ENCODE measurements at regions not wholly inside any gene's neighbourhood (a gene's known extent, or its start where the extent isn't known, plus 50 kb on each side); places are given as distances from the start of the nearest gene placed in this dataset.

- 86% methylated on average over 2 of the region's 2 CpGs; no CpG with 5 or more reads in 1 of the 2 experiments for WGBS, 2 experiments (ENCODE audit: extremely low coverage in 1 of 2, insufficient coverage in 1 of 2, insufficient read length in 1 of 2, insufficient replicate concordance in 2 of 2, low coverage in 1 of 2, low lambda C conversion rate in 2 of 2, missing lambda C conversion rate in 1 of 2)
- Histone ChIP-seq H3K4me1 (replicated peaks in 1 of 4; ENCODE audit: control insufficient read depth in 3 of 4, insufficient read depth in 4 of 4, low read length in 3 of 4) (peaks cover 0 to 2% (median 0%) of the 10 kb centered on the region in 4 experiments; a peak in 1 of 7 replicates), H2AK5ac (ENCODE audit: low read depth, low read length) (no peak overlapping the region), H2BK15ac (ENCODE audit: low read length) (no peak overlapping the region), H3K79me1 (ENCODE audit: low read depth, low read length) (no peaks in the 10 kb centered on the region), H3K56ac (replicated peaks; ENCODE audit: insufficient read length, low read depth, low read length) (no peak overlapping the region), H3K79me2 (ENCODE audit: control insufficient read depth in 1 of 2, insufficient read depth in 2 of 2, low read length in 2 of 2) (no peaks in the 10 kb centered on the region), H4K5ac (ENCODE audit: insufficient read length, low read depth, low read length) (no peak overlapping the region), H3K27ac (ENCODE audit: low read depth, low read length) (no peak overlapping the region), H2BK5ac (ENCODE audit: low read depth, low read length) (no peak overlapping the region), H2AFZ (ENCODE audit: low read length) (no peak overlapping the region), H3K23me2 (ENCODE audit: low read depth, low read length) (no peaks in the 10 kb centered on the region), H3K9me3 (ENCODE audit: insufficient read depth in 2 of 2, low read depth in 1 of 2, low read length in 1 of 2) (no peaks in the 10 kb centered on the region), H3K18ac (ENCODE audit: extremely low read depth, low read length) (no peak overlapping the region), H3K27me3 (replicated peaks in 1 of 4; ENCODE audit: control insufficient read depth in 3 of 4, extremely low read depth in 1 of 4, insufficient read depth in 3 of 4, low read length in 3 of 4) (no peaks in the 10 kb centered on the region), H3K9ac (replicated peaks in 1 of 4; ENCODE audit: extremely low read depth in 1 of 4, low read depth in 3 of 4, low read length in 3 of 4) (no peak overlapping the region), H3K4me2 (ENCODE audit: insufficient read depth in 1 of 2, low read depth in 2 of 2, low read length in 2 of 2) (no peak overlapping the region), H3K36me3 (ENCODE audit: control insufficient read depth in 2 of 4, insufficient read depth in 4 of 4, low read length in 3 of 4) (no peaks in the 10 kb centered on the region), H2BK120ac (replicated peaks; ENCODE audit: low read depth, low read length) (no peak overlapping the region), H4K91ac (replicated peaks; ENCODE audit: insufficient read length, low read length) (no peak overlapping the region), H3K14ac (ENCODE audit: insufficient read length) (no peak overlapping the region), H3K4ac (replicated peaks; ENCODE audit: insufficient read length, low read depth, low read length) (no peak overlapping the region), H3K23ac (ENCODE audit: insufficient read length) (no peak overlapping the region), H2BK12ac (ENCODE audit: low read depth, low read length) (no peak overlapping the region), H3K4me3 (ENCODE audit: extremely low read depth in 1 of 4, insufficient read depth in 2 of 4, low read depth in 3 of 4, low read length in 4 of 4) (no peak overlapping the region), H4K8ac (ENCODE audit: extremely low read depth, insufficient read depth, low read length) (no peak overlapping the region), H4K20me1 (replicated peaks in 1 of 2; ENCODE audit: control insufficient read depth in 1 of 2, insufficient read depth in 2 of 2, low read length in 2 of 2) (no peaks in the 10 kb centered on the region), H2BK20ac (ENCODE audit: low read length) (no peak overlapping the region)
- POLR2A ChIA-PET (ENCODE audit: partially characterized antibody), result no interaction called here
- DNase-seq (ENCODE audit: low read depth in 1 of 2, low spot score in 2 of 2), result no peak
- FAIRE-seq, result no peak
- CTCF ChIA-PET (ENCODE audit: partially characterized antibody), result interaction anchor here (1.7 kb wide), 1 partner anchor 197 kb away, joined by 4 read pairs; no protein-coding TSS in a partner anchor
- TF ChIP-seq SP1 (IDR thresholded peaks at IDR 0.05; ENCODE audit: low read depth, low read length) (no peak), BRCA1 (IDR thresholded peaks at IDR 0.05; ENCODE audit: low read depth, low read length) (no peak), CHD2 (IDR thresholded peaks at IDR 0.05; ENCODE audit: low read length) (no peak), FOSL1 (IDR thresholded peaks at IDR 0.05; ENCODE audit: insufficient read depth, low read depth, low read length) (no peak), POU5F1 (IDR thresholded peaks at IDR 0.05; ENCODE audit: low read depth, low read length) (no peak), EGR1 (IDR thresholded peaks at IDR 0.05; ENCODE audit: borderline replicate concordance, low read depth, low read length) (no peak), BCL11A (IDR thresholded peaks at IDR 0.05; ENCODE audit: low read depth in 2 of 2, low read length in 2 of 2) (no peak), GTF2F1 (IDR thresholded peaks at IDR 0.05; ENCODE audit: borderline replicate concordance, low read depth, low read length) (no peak), SIN3A (conservative IDR thresholded peaks at IDR 0.05 in 1 of 2, IDR thresholded peaks at IDR 0.05 in 1 of 2; ENCODE audit: low read depth in 1 of 2, low read length in 2 of 2) (no peak)
Measured at GRCh38 chr5:171661143-171661542, 124.5 kb upstream of the SMIM23 start.

All from H1 (cell line).